Cerebellar cortex (tissue), 1 donor: ENCODE measurements at regions not wholly inside any gene's neighbourhood (a gene's known extent, or its start where the extent isn't known, plus 50 kb on each side); places are given as distances from the start of the nearest gene placed in this dataset.
"Not testable (repeated sequence)": the region's sequence is repeated elsewhere in the genome, so short reads cannot be mapped to it uniquely, and the experiment has no call there.

Source experiments
- DNase-seq: peaks from one replicate; pipeline ENCODE4 v3.0.0-alpha.2; 2015; ENCODE audit warnings: low spot score

GRCh38 chr3:161691677-161692076 is 195.1 kb downstream of the OTOL1 start:
- no peak for DNase-seq

DNA sequence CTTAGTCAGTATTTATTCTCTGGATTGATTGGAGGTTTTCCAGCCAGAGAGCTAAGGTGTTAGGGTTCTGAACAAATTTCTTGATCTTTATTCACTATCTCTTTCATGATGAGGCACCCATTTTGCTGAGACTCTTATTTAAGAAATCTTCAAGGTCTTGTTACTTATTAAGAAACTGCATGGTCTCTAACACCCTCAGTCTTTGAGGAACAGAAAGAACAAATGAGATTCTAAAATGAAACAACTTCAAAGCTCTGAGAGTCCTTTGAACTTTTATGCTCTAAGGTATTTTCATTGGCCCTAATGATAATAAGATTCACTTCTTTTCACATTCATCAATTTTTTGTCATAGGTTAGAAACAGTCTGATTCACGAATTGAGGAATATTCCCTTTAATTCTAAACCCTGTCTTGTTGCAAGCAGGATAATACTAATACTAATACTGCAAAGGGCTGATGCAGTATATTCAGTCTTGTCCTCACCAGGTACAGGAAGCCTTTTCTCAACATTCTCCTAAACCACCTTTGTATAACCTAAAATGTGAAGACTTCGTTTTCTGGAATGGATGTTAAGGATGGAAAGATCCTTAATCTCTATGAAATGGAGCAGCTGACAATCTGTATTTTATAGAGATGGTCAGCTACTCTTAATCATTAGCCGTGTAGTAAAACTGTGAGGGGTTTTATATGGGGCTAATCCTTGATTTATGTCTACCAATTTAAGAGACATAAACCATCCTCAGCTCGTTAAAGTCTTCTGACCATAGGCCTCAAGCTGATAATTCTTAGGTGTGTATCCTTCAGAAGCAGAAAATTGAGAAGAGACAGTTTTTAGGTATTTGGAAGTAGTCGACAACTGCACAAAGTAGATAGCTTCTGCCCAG is 198.3 kb downstream of the OTOL1 start:
- DNase-seq, result no peak

GRCh38 chr3:161695811-161696210 is 199.2 kb downstream of the OTOL1 start:
- no peak for DNase-seq

GRCh38 chr3:161700998-161701397 is 204.4 kb downstream of the OTOL1 start:
- no peak for DNase-seq

- not testable (repeated sequence) for DNase-seq
Measured at GRCh38 chr3:161707253-161707652, 210.6 kb downstream of the OTOL1 start.

DNA sequence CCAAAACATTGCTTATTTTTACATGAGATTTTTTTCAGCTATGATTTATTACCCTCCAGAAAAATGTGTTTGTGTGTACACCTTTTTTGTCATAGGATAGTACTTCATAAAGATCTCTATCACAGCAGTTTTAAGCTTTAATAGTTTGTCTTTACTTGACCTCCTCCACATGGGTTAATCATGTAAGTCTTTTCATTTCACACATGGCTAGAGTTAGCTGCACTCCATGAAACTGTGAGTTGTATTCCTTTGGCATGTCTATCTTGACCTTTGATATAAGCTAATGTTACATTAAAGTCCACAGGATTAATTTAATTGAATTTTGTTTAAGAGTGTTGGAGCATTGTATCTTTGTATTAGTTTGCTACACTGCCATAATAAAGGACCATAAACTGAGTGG is 217.1 kb downstream of the OTOL1 start:
- DNase-seq, result no peak

DNA sequence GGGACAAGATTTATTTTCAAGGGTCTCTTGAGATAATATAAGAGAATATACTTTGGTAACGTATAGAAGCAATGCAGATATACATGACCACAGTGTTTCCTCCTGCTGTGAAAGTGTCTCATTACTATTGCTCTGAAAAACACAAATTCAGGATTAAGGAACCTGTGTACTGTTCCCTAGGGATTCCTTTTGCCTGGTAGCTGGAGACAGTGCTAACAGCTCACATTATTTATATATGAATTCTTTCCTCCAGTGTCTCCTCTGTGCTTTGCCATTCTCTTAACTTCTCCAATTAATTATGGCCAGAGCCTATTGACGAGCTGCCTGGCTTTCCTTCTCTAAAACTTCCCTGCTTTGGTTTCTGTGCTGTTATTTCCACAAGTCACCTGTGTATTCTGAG is 235.4 kb downstream of the OTOL1 start:
- no peak for DNase-seq

GRCh38 chr3:161737171-161737570 is 240.6 kb downstream of the OTOL1 start:
- no peak for DNase-seq

DNA sequence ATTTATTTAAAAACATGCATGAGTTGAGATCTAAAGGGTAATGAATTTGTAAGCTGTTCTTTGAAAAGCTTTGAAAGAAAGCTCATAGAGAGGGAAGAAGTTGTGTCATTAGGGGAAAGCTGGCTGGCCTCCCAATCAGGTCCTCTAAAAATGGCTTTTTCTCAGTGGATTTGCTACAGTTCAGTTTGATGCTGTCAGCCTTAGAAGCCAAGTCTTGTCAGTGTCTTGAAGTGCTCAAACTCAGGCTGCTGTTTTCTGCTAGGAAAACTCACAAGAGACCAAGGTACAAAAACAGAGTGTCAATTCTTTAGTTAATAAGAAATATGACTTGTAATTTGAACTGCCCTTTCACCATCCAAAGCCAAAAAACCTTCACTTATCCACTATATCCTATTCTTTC is 243.8 kb downstream of the OTOL1 start:
- DNase-seq, result no peak

DNA sequence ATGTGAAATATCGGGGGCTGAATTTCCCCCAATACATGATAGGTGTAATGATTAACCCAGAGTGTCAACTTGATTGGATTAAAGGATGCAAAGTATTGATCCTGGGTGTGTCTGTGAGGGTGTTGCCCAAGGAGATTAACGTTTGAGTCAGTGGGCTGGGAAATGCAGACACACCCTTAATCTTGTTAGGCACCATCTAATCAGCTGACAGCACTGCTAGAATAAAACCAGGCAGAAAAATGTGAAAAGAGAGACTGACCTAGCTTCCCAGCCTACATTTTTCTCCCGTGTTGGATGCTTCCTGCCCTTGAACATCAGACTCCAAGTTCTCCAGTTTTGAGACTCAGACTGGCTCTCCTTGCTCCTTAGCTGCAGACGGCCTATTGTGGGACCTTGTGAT is 247.8 kb downstream of the OTOL1 start:
- no peak for DNase-seq

GRCh38 chr3:161745741-161746140 is 249.1 kb downstream of the OTOL1 start:
- DNase-seq, result no peak

DNA sequence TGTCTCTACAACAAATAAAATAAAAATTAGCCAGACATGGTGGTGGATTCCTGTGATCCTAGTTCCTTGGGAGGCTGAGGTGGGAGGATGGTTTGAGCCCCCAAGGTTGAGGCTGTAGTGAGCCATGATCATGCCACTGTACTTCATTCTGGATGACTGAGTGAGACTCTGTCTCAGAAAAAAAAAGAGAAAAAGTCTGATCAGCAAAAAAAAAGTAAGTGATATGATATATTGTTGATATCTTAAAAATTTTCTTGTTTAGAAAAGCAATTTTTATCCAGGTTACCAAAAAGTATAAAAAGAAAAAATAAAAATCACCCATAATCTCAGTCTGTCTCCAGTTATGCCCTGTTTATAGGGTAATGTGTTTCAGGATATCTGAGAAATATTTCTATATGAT is 251.4 kb downstream of the OTOL1 start:
- no peak for DNase-seq

DNA sequence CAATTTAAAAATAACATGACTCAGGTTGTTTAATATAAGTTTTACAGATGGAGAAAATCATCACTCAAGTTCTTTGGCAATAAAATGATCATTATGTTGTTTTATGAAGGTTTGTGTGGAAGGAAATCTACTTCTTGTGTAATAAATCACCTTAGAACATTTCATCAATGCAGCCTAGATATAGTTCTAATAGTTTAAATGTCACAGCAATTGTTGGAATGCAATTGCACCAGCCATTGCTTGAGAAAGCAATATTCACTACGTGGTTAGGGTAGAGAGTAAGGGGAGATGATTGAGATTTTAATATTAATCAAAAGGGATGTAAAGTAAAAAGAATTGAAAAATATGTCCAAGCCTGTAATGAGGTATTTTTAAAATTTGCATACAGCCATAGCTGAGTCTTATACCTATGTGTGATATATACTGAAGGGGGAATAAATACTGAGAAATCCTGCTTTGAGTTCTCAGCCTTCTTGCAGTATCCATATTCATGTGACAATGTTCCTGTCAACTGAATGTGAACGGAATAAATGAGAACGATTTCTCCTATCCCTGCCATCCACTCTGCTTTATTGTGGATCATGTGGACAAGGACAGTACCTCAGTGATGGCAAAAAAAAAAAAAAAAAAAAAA is 257.9 kb downstream of the OTOL1 start:
- DNase-seq, result no peak

GRCh38 chr3:161759444-161759843 is 262.8 kb downstream of the OTOL1 start:
- DNase-seq, result no peak

DNA sequence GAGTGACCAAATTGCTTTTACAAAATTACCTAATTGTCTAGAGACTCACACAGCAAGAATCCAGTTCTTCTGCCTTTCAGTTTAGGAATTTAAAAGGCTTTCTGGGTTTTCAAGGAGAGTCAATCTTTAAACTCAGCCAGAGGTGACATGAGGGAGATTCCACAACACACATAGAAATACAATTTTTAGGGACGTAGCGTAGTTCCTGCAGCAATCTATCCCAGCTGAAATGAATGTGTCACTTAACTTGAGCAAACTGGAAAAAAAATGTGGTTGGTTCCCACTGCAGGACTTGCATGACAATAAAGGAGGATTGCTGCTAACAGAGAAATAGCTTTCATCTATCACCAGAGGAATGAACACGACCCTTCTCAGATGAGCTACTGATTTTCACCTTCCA is 269.7 kb downstream of the OTOL1 start:
- no peak for DNase-seq

- no peak for DNase-seq
Measured at GRCh38 chr3:161770484-161771386, 274.1 kb downstream of the OTOL1 start.

GRCh38 chr3:161781381-161781780 is 284.8 kb downstream of the OTOL1 start:
- no peak for DNase-seq

GRCh38 chr3:161793194-161793930 is 296.8 kb downstream of the OTOL1 start:
- no peak for DNase-seq

- DNase-seq, result no peak
Measured at GRCh38 chr3:161794551-161794950, 297.9 kb downstream of the OTOL1 start.

GRCh38 chr3:161796312-161796711 is 299.7 kb downstream of the OTOL1 start:
- no peak for DNase-seq

DNA sequence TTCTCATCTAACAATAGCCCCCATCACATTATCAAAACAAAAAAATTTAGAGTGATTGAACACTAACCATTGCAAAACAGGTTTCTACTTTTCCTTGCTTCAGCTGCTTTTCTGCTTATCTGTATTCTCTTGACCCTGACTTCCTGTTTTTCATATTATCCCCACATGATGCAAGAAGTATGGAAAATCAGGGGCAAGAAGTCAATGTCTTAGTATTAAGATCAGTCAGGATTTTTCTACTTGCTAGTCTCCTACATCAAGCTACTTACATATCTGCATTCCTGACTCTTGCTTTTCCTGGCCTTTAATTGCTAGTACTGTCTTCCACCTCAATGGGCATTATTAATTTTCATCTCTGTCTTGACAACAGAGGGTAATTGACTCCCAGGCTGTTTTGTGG is 300.2 kb downstream of the OTOL1 start:
- no peak for DNase-seq

DNA sequence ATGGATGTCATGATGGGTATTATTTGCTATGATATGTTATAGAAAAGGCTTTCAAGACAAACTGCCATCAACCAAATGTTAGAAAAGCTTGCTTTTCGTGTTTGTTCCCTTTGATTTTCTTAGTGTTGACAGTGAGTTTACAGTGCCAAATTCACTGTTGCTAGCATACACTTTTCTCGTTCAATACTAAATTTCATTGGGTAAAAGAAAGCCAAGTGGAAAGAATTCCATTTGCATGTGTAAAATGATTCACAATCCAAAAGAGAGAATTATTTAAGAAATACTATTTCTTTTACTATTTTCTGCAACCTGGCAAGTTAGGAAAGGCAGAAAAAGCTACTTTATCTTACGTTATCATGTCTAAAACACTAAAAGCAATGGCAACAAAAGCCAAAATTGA is 301.4 kb downstream of the OTOL1 start:
- DNase-seq, result no peak
